RPMI7951 (cell line): ENCODE measurements at regions not wholly inside any gene's neighbourhood (a gene's known extent, or its start where the extent isn't known, plus 50 kb on each side); places are given as distances from the start of the nearest gene placed in this dataset.
"Not testable (repeated sequence)": the region's sequence is repeated elsewhere in the genome, so short reads cannot be mapped to it uniquely, and the experiment has no call there.

Source experiments
- DNase-seq: peaks from one replicate; pipeline ENCODE4 v3.0.0-alpha.2; 2012; ENCODE audit warnings: low read depth

DNA sequence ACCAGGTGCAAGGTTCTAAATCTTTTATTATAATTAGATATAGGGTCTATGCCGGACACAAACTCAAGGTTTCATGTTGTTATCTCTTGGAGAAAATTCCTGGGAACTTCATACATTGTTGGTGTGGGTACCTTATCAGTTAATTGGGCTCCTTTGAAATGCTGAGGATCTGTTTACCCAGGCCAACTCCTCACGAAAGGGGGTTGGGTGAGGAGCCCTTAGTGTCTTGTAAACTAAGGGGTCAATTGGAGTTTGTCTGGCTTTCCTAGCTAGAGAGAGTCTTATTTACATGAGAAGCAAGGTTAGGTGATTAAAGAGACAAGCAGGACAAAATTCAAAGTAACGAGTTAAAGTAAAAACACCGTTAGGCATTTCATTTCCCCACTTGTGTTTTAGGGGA is 670.9 kb downstream of the TMEM121 start:
- DNase-seq = not testable (repeated sequence)

DNA sequence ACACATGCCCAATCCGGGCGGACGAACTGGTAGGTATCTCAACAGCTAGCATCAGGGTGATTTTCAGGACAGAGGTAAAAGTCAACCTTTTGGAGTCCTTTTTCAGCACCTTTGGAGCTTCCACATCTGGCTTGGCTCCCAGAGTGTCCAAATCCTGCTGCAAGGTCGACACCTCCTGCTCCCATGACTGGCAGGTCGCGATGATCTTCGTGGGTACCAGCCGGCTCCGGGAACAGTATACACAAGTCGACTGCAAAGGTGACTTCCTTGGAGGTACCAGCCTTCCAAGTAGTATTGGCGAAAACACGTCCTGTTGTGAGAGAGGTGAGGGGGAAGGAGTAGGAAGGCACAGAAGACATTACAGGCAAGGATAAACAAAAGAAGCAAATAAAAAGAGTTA is 672.7 kb downstream of the TMEM121 start:
- no peak for DNase-seq

DNA sequence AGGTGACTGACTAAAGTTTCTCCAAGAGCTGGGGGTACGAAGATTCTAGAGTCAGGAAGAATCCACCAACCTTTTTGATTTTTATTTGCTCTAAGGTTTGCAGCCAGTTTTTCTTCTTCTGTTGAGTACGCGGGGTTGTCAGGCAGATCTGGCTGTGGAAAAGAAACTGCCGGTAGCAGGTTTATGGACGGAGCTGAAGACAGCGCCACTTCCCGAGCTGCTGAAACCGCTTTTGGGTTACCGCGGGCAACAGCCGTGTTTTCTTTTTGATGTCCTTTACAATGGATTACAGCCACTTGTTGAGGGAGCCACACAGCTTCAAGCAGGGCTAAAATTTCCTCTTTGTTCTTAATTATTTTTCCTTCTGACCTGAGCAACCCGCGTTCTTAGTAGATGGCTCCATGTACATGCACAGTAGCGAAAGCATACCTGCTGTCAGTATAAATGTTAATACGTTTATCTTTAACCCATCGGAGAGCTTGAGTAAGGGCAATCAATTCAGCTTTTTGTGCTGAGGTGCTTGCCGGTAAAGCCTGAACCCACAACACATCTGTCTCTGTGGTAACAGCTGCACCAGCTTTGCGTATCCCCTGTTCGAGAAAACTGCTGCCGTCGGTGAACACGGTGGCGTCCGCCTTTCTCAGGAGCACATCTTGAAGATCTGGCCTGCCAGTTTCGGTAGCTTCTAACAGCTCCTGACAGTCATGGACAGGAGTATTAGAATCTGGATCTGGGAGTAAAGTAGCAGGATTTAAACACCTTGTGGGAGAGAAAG is 674.3 kb downstream of the TMEM121 start:
- no peak for DNase-seq

DNA sequence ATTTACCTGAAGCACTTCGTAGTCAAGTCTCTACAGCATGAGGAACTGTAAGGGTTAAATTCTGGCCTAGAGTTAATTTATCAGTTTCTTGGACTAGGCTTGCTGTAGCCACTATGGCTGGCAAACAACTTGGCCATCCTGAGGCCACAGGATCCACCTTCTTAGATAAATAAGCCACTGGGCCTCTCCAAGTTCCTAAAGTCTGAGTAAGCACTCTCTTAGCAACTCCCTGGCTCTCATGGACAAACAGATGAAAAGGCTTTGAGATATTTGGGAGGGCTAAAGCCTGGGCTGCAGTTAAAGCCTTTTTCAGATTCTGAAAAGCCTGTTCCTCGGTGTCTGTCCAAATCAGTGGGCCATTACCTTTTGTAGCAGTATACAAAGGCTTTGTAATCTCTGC is 675.0 kb downstream of the TMEM121 start:
- DNase-seq = no peak

DNA sequence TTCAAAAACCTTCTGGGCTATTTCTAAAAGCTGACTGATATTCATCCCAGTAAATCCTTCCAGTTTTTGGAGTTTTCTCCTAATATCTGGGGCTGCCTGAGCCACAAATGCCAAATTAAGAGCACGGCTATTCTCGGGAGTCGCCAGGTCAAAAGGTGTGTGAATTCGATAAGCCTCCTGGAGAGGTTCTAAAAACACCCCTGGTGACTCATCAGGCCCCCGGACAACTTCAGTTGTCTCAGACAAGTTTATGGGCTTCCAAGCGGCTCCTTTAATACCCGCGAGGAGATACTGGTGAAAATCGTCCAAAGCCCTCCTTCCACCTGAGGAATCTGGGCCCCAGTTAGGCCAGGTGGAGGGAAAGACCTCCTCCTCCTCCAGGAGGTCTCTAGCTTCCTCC is 677.1 kb downstream of the TMEM121 start:
- no peak for DNase-seq

DNA sequence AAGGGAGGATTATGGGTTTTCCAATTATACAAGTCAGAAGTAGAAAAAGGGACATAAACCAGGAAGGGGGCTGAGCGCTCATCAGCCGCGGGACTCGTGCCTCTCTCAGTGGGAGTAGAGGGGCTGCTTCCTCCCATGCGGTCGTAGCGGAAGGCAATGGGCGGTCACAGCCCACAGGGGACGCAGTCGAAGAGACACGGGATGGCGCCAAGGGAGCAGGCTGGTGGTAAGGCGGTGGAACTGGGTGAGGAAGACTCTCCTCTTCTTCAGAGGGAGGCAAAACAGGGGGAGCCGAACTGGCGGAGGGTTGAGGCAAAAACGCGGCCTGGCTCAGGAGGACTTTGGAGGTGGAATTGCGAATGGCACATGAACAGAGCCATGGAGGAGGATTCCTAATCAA is 677.7 kb downstream of the TMEM121 start:
- DNase-seq = no peak

DNA sequence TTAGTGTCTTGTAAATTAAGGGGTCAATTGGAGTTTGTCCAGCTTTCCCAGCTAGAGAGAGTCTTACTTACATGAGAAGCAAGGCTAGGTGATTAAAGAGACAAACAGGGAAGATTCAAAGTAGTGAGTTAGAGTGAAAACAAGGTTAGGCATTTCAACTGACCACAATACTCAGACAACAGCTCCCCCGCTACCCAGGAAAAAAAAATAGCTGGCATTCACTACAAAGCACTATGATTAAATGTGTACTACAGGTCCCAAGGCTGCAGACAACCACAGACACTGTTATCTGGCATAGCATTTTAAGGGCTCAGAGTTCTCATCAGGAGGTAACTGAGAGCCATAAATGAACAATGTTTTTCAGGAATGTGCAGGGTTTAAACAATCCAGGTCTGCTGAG is 680.9 kb downstream of the TMEM121 start:
- DNase-seq = no peak

DNA sequence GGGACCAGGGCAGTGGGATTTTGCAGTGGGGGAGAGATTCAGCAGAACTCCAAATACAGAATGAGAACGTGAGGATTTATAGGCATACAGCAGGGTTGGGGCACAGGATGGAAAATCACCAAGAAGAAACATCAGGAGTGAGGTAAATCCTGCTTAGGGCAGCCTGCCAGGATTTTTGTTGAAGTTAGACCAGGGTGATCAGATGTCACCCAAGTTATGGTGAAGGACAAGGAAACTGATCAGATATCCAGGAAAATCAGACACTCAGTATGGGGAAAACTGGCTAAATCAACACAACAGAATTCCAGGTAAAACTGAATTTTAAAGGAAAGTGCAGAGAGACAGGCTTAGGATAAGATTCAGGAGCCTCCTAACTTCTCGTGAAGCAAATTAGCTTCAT is 682.4 kb downstream of the TMEM121 start:
- DNase-seq = no peak

DNA sequence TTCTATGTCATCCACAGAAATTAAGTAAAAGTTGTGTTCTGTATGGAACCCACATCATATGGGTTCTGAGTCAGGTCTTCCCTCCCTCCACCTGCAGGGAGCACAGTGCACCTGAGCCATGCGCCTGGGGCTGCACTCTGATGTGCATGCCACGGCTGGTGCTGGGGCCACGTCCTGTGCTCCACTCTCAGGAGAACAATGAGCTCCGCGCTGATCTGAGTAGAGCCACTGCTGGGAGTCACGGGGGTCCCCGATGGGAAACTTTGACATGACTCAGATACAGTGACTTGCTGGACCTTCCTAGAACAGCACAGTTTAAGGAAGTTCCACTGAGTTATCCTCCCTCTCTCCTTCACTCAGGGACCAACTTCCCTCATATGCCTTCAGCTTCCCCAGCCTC is 683.4 kb downstream of the TMEM121 start:
- DNase-seq = no peak

DNA sequence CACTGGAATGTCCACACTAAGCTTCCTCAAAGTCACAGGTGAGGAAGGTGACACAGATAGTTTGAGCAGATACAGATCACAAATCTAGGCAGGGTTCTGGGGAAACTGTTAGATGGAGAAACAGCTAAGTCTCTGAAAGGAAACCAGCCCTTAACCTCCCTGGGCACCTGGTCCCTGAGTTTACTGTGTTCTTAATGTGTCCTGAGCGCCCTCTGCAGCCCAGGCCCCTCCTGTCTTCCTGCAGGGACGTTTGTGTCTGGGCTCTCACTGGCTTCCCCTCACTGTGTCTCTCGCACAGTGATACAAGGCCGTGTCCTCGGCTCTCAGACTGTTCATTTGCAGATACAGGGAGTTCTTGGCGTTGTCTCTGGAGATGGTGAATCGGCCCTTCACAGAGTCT is 684.3 kb downstream of the TMEM121 start:
- DNase-seq = no peak

DNA sequence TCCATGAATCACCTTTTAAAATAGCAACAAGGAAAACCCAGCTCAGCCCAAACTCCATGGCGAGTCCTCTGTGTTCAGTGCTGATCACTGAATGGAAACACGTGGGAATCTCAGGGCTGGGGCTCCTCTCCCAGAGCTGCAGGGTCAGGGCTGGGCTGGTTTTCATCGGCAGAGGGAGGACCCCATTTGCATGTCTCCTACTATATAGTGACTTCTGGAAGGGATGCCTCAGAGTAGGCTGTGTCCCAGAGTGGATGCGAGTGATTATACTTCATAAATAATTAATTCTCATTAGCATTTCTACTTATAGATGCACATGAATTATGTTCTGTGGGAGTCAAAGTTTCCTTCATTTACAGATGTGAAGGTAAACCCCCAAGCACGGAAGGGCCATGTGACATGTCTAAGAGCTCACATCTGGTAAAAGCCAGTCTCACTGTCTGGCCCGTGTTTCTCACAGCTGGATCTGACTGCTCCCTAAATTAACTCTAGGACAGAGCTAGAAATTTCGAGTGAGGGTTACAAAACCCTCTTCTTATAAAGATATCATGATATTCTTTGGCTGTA is 685.0 kb downstream of the TMEM121 start:
- no peak for DNase-seq

DNA sequence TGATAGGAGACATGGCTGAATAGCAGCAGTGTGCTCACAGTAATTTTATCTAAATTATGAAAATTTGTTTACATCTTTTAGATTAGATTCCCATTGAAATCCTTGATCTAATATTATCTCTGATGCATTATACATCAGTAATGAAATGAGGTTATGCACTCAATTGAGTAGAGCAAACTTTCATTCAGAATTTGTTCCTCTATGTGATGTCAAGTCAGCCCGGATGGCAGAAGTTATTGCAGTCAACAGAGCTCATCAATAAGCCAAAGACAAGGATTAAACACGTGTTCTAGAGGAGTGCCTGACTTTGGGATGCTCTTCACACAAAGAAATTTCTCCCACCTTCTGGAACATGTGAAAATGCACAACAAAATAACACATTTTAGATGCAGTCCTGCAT is 688.8 kb downstream of the TMEM121 start:
- no peak for DNase-seq

DNA sequence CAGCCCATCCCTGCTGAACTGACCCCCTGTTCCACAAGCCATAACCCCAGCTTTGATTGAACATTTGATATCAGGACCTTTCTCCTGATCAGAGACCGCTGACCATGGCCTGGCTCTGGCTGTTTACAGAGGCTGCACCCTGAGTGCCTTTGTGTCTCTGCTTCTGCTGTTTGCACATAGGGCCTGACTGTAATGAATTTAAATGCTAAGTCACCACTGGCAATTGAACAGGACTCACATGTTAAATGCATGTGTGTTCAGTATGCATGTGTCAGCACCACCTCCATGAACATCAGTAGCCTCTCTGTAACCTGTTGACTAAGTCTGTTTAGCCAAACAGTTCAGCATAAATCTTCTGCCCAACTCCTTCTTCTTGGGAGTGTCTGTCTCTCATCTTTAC is 690.3 kb downstream of the TMEM121 start:
- DNase-seq = no peak

DNA sequence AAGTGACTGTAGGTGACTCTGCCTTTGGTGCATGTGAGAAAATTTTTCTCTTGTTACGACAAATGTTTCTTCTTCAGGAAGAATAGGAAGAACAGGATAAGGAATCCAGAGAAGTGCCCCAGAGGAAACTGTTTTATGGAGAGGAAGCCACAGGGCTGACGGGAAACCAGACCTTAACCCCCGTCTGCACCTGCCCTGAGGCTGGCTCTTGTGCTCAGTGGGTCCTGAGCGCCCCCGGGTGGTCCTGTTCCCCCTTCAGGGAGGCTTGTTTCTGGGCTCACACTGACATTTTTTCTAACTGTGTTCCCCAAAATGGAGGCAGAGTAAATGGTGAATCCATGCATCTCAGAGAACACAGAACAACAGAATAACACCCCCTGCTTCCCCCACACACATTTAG is 691.8 kb downstream of the TMEM121 start:
- DNase-seq = no peak

DNA sequence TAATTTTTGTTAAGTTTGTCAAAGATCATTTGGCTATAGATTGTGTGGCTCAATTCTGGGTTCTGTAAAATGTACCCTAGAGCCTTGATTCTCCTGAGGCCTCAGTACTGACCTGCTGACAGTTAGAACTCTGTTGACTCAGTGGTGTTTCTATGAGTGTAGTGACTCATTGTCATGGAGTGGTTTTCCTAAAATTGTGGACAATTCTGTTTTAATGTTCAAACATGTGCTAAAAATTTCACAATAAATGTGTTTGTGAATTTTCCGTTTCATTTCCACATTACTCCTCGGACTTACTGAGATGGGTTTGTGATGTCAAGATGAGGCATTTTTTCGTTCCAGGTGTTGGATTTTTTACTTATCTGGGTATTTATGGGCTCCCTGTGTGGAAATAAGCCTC is 695.9 kb downstream of the TMEM121 start:
- no peak for DNase-seq

DNA sequence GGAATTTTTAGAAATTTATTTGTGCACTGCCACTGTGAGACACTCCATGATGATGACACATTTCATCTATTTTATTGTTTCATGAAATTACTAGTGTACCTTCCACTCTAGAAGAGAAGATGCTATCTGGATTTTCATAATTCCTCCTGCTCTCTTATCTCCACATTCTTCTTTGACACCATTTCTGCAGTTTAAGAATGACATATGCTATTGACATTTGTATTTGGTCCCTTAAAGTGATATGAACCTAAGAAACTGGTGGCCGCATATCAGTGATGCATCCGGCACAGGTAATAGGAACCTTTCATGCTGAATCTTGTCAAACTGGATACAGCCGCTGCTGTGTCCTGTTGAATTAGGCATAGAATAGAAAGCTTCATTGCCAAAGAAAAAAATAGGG is 696.3 kb downstream of the TMEM121 start:
- DNase-seq = no peak

DNA sequence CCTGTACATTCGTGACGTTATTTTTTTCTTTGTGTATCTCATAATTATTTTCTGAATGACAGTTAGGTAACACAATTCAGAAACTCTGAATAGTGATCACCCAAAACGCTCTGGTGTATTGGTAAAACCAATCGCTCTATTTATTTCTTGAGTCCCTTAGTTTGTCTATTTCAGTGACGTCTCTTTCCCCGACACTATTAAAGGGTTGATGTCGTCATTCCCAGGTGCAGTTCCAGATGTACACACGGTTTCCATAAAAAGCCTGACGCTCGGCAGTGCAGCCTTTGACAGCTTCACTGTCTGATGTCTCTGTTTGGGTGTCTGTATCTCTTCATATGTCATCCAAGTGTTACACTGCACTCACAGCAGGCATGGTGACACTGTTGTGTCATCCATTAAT is 701.4 kb downstream of the TMEM121 start:
- no peak for DNase-seq

DNA sequence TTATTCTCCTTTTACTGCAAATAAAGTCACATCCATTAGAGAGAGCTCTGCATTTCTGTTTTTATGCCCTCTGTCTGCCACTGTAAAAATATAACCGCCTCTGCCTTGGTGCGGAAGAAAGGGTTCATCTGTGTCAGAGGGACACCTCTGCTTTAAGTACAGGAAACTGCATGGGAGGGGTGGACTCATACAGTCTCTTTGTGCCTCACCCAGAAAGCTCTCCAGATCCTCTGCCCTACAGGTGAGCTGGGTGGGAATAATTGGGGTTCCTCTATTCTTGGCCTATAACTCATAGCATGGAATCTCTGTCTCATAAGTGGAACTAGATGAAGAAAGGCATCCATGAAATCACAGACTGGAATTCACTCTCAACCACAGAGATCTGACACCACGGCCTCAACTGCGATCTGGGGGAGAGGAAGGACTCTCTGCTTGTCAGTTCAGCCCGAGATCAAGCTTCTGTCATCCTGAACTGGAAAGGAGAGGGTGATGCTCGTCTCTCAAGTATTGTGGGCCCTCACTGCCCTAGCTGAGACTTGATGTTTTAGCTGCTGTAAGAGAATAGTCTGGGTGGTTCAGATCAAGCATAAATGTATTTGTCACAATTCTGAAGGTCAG is 702.3 kb downstream of the TMEM121 start:
- DNase-seq = no peak

DNA sequence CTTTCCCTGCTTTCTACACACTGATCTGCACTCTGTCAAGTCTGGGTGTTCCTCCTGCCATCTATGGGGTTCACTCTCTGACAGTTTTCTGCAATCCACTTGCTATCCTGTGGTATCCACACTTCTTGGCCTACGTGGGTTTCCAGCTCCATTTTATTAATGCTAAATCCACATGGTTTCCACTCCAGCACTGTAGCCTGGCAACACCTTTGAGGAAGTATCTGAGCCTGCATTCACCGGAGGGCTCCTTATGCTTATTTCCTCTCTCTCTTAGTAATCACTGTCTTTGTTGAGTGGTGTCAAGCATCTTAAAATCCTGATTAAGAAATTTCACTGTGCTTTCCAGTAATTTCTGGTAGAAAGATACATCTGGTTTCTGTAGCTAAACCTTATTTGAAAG is 703.7 kb downstream of the TMEM121 start:
- DNase-seq = no peak

DNA sequence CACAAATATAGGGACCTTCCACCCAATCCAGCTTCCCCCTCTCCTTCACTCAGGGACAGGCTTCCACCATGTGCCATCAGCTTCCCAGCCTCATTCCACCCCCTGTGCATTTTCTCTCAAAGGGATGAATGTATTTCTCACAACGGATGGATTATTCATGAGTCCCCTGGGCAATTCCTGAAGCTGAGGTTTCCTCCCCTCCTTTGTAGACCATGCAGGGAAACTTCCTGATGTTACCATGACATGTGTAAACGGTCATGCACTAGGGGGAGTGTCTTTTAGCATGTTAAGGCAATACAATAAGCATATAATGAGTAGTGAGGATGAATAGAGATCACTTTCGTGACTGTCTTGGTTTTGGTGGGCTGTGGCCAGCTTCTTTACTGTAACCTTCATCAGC is 706.8 kb downstream of the TMEM121 start:
- DNase-seq = not testable (repeated sequence)

DNA sequence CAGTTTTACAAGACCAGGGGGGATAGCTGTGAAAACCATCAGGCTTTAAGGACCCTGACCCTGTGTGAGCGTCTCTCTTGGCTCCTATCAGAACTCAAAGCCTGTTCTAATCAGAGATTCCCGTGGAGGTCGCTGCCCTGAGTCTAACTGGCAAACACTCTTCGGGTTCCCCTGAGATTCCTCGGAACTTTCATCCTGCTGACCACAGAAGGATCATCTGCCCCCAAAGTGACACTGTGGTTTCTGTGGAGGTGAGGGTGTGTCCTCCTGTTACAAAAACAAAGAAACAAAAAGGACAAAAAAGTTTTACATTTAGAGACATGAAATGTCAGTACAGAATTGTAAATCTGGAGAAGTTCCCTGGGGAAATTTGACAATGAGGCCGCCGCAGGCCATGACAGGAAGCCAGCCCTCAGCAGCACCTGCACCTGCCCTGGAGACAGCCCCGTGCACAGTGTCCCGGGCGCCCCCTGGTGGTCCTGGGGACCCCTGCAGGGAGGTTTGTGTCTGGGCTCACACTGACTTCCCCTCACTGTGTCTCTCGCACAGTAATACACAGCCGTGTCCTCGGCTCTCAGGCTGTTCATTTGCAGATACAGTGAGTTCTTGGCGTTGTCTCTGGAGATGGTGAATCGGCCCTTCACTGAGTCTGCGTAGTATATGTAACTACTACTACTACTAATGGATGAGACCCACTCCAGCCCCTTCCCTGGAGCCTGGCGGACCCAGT is 708.3 kb downstream of the TMEM121 start:
- not testable (repeated sequence) for DNase-seq

DNA sequence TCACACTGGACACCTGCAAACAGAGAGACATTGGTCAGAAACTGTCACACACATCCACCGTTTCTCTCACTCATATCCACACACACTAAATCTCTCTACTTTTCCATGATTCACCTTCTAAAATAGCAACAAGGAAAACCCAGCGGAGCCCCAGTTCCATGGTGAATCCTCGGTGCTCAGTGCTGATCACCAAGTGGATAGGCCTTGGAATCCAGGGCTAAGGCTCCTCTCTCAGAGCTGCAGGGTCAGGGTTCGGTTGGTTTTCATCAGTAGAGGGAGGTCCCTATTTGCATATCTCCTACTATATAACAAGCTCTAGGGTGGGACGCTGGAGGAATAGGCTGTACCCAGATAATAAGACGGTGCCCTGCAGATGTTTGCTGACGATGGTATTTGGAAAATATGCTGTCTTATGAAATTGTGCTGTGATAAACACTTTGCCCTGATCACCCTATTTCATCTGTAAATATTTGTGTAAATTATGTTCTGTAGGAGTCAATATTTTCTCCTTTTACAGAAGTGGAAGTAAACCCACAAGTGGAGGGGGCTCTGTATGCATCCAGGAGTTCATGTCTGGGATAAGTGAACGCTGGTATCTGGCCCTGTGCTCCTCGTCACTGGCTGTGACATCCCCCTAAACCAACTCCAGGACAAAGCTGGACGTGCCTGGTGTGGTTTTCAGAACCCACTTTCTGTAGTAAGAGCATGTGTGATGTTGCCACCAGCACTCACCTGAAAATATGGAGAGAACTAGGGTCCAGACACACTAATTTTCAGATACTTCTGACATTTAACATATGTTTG is 709.2 kb downstream of the TMEM121 start:
- no peak for DNase-seq
